NCI-H2081 treated with DMSO at 0.1 percent for 48 hours (cell line): ENCODE measurements at regions not wholly inside any gene's neighbourhood (a gene's known extent, or its start where the extent isn't known, plus 50 kb on each side); places are given as distances from the start of the nearest gene placed in this dataset.

Experiments
- DNase-seq: peaks from one replicate; lab custom pipeline; 2025; lab: John Stamatoyannopoulos, UW

- DNase-seq, result no peak
These were observed 149.7 kb downstream of the CAAP1 start for GRCh38 chr9:26742828-26743476.

- DNase-seq, result no peak
These were observed 157.4 kb downstream of the CAAP1 start for GRCh38 chr9:26735160-26735559.

- DNase-seq, result no peak
These were observed 163.4 kb downstream of the CAAP1 start for GRCh38 chr9:26729187-26729586.

- DNase-seq, result no peak
These were observed 165.1 kb downstream of the CAAP1 start for GRCh38 chr9:26727471-26727870.

- no peak for DNase-seq
These were observed 167.0 kb downstream of the CAAP1 start for GRCh38 chr9:26725573-26725972.

- DNase-seq, result no peak
These were observed 169.1 kb downstream of the CAAP1 start for GRCh38 chr9:26723486-26723885.

- no peak for DNase-seq
These were observed 169.8 kb downstream of the CAAP1 start for GRCh38 chr9:26722755-26723154.

GRCh38 chr9:26710008-26710407 is 182.6 kb downstream of the CAAP1 start:
- no peak for DNase-seq

GRCh38 chr9:26706223-26706622 is 186.4 kb downstream of the CAAP1 start:
- DNase-seq, result no peak

GRCh38 chr9:26695298-26695622 is 197.3 kb downstream of the CAAP1 start:
- no peak for DNase-seq

- DNase-seq, result no peak
These were observed 198.0 kb downstream of the CAAP1 start for GRCh38 chr9:26694381-26695297.

- no peak for DNase-seq
These were observed 203.6 kb downstream of the CAAP1 start for GRCh38 chr9:26689041-26689440.

- no peak for DNase-seq
These were observed 205.2 kb downstream of the CAAP1 start for GRCh38 chr9:26687421-26687820.

- no peak for DNase-seq
These were observed 206.8 kb downstream of the CAAP1 start for GRCh38 chr9:26685818-26686217.

GRCh38 chr9:26684029-26684428 is 208.6 kb downstream of the CAAP1 start:
- no peak for DNase-seq

- no peak for DNase-seq
These were observed 209.7 kb downstream of the CAAP1 start for GRCh38 chr9:26682796-26683496.

GRCh38 chr9:26682041-26682440 is 210.6 kb downstream of the CAAP1 start:
- DNase-seq, result no peak

GRCh38 chr9:26677965-26678706 is 214.5 kb downstream of the CAAP1 start:
- DNase-seq, result no peak

- DNase-seq, result no peak
These were observed 217.6 kb downstream of the CAAP1 start for GRCh38 chr9:26675035-26675434.

GRCh38 chr9:26673261-26673660 is 219.3 kb downstream of the CAAP1 start:
- no peak for DNase-seq

- no peak for DNase-seq
These were observed 222.6 kb downstream of the CAAP1 start for GRCh38 chr9:26669701-26670670.
